ENCODE measurements at regions not wholly inside any gene's neighbourhood (a gene's known extent, or its start where the extent isn't known, plus 50 kb on each side); places are given as distances from the start of the nearest gene placed in this dataset.

GRCh38 chr3:177385831-177386301 lies 188.6 kb upstream of the TBL1XR1 start:
- TF ChIP-seq CTCF (conservative IDR thresholded peaks at IDR 0.05; ENCODE audit: low read depth, low read length) (no peak), EZH2 (IDR thresholded peaks at IDR 0.05; ENCODE audit: borderline replicate concordance, low read depth, low read length, poor library complexity, severe bottlenecking) (no peak)

All from A673 (cell line).